AML-193 (cell line): ENCODE measurements at regions not wholly inside any gene's neighbourhood (a gene's known extent, or its start where the extent isn't known, plus 50 kb on each side); places are given as distances from the start of the nearest gene placed in this dataset.
"Not testable (repeated sequence)": the region's sequence is repeated elsewhere in the genome, so short reads cannot be mapped to it uniquely, and the experiment has no call there.

ENCODE experiments used
- DNase-seq, 2 experiments: peaks; one replicate each; lab custom pipeline; 2025; lab: John Stamatoyannopoulos, UW

DNA sequence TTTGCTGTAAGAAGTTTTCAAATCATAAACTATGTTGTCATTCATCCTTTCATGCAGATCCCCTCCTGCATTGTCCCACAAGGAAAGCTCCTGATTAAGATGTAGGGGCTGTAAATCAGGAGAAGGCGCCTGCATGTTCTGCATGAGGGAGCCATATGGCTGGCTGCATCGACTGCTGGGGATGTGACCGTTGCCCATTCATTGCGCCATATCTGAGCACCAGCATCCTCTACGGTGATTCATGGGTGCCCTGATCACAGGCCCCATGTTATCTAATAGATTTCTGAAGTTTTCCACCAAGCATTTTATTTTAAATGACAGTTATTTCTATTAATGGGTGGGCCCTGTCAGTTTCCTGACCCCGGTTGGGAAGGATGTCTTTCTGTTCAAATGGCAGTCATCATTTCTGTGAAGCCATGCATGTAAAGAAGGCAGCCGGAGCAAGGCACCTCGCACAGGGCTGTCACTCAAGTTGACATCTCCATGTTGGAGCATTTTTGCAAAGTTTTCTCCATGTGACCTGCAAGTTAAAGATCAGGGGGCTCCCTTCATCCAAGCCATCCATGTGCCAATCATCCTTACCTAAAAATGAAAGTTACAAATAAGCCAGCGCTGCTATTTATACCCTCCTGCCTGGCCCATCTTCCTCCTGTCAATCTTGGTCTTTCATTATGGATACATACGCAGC lies 128.8 kb downstream of the TEX36 start:
- DNase-seq: no peak

- DNase-seq: no peak
Measured at GRCh38 chr10:125553091-125553490, 129.9 kb downstream of the TEX36 start.

DNA sequence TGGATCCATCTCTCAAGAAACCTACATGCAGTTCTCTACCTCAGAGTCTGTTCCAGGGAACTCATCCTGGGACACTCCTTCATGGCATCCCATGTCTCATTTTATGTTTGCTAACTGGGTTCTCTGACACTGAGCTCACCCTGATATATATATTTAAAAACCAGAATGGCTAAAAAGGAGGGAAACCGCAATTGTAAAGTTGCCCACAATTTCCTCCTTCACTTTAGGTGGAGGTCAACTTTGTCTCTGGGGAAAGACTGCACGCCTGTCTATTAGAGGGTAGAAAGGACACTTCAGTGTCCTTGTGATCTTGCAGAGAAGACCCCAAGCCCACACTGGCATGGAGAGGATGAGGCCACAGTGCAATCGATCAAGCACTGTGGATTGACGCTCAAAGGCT lies 131.7 kb downstream of the TEX36 start:
- no peak for DNase-seq

- DNase-seq: no peak
Measured at GRCh38 chr10:125550362-125550761, 132.6 kb downstream of the TEX36 start.

DNA sequence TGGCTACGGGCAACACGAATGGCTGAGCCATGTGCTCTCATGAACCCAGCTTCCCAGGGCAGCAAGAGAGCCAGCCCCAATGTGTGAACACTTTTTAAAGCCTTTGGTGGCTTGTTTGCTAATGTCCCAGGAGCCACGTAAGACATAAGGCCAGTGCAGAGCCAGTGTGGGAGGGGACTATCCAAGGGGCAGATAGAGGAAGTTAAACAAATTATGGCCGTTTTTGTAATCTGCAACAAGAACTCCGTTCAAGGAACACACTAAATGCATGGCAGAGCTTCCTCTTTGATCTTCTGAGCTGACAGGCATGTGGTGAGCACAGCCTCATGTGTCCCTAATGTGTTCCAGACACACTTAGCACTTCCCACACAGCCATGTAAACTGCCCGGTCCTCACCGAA lies 133.3 kb downstream of the TEX36 start:
- no peak for DNase-seq

DNA sequence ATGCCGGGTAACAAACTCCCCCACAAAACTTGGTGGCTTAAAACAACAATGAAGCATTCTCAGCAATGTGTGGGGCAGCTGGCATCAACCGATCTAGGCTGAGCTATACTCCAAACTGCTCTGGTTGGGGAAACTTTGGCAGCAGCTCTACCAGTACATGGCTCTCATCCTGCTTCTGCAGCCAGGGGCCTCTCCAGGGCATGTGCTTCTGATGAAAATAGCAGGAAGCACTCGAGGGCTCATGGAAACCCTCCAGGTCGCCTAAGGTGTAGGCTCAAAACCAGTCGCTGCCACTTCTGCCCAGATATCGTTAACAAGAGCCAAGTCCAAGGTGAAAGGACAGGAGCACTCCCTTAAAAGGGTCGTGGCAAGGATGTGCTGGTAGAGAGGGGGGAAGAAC lies 134.1 kb downstream of the TEX36 start:
- no peak for DNase-seq

GRCh38 chr10:125548356-125548755 lies 134.6 kb downstream of the TEX36 start:
- DNase-seq: no peak

- DNase-seq: no peak
Measured at GRCh38 chr10:125547010-125547650, 135.8 kb downstream of the TEX36 start.

DNA sequence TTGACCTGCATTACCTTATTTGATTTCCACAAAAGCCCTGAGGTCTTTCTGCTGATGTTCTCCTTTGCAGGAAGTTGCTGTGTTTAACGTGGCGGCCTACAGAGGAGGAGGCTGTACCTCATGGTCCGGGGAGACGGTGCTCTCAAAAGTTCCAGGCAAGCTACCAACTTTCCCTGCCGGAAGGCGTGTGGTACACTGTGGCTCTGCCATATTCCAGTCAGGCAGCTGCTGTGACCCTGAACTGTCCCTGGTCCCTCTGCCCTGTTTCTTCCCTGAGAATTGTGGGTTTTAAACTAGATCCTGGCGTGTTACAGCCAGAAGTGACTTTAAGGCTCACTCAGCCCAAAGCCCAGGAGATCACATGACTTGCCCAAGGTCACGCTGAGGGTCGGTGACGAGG lies 139.2 kb downstream of the TEX36 start:
- DNase-seq: no peak

DNA sequence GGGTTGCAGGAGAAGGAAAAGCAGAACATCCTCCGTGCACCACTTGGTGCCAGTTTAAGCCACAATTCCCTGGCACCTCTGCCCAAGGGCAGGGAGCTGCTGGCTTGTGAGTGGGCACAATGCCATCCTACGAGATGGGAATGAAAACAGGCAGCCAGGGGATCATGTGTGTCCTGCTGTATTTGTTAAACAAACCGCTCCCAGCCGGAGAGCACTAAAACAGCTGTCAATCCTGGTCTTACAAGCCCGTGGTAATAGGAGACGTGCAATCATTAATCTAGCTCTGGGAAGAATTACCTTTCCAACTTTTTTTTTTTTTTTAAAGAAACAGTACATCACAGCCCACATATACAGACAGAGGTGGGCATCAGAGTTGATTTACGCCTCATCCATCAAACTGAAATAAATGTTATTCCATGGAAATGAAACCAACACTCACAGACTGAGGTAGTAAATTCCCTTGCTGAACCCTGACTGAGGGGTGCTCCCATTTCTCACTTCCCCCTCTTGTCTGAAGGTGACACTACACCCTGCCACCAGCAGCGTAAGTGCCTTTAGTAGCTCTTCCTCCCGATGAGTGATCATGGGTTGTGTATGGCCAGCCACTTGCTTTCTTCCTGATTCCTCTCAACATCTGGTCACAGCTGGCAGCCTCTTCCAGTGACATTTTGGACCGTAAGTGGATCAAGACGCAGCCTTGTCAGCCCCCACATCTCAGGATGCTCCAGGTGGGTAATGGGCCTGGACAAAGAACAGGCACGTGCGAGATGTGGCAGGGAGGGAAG lies 143.8 kb downstream of the TEX36 start:
- no peak for DNase-seq

DNA sequence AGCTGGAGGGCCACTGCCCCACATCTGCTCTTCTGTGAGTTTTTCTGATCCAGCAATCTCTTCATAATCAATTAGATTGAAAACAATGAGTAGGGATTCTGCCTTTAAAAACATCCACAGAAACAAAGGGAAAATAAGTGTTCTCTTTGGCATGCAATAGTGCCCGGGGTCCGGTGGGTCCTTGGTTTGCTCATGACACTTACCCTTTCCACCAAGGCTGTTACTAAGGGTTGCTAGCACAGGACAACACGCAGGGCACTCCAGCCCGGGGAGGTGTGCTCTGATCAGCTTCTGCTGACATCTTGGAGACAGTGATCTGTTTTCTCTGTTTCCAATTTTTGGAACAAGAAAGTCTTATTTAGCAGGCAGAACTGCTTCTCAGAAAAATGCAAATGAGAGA lies 146.7 kb downstream of the TEX36 start:
- DNase-seq: no peak

GRCh38 chr10:125535559-125535958 lies 147.4 kb downstream of the TEX36 start:
- no peak for DNase-seq

DNA sequence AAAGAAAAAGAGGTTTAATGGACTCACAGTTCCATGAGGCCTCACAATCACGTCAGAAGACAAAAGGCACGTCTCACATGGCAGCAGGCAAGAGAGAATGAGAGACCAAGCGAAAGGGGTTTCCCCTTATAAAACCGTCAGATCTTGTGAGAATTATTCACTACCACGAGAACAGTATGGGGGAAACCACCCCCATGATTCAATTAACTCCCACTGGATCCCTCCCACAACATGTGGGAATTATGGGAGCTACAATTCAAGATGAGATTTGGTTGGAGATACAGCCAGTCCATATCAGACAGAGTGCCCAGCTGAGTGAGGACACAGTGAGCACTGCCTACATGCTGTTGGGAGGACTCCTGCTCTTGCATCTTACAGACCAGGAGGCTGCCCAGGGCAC lies 148.4 kb downstream of the TEX36 start:
- no peak for DNase-seq

GRCh38 chr10:125533866-125534265 lies 149.1 kb downstream of the TEX36 start:
- DNase-seq: no peak

- DNase-seq: no peak
Measured at GRCh38 chr10:125531465-125531864, 151.5 kb downstream of the TEX36 start.

DNA sequence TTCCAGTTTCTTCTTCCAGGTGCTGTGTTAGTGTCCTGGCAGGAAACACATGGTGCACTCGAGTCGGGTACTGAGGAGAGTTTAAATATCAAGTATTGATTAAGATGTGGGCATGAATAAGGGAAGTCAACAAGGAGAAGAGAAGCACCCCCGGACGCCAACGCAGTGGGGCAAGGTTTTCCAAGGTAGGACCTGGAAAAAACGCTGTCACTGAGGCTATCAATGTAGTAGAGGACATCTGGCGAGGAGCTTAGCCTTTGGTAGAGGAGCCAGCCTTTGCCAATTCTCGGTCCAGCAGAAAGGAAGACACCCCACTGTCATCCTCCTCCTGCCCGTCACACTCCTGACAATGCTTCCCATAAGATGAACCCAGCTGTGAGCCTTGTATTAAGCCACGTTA lies 159.6 kb downstream of the TEX36 start:
- no peak for DNase-seq

GRCh38 chr10:125521721-125522680 lies 161.0 kb downstream of the TEX36 start:
- DNase-seq: peak in 1 of 2 experiments; percentile 13

- DNase-seq: no peak
Measured at GRCh38 chr10:125520968-125521367, 162.0 kb downstream of the TEX36 start.

GRCh38 chr10:125518397-125518796 lies 164.6 kb downstream of the TEX36 start:
- DNase-seq: not testable (repeated sequence)

DNA sequence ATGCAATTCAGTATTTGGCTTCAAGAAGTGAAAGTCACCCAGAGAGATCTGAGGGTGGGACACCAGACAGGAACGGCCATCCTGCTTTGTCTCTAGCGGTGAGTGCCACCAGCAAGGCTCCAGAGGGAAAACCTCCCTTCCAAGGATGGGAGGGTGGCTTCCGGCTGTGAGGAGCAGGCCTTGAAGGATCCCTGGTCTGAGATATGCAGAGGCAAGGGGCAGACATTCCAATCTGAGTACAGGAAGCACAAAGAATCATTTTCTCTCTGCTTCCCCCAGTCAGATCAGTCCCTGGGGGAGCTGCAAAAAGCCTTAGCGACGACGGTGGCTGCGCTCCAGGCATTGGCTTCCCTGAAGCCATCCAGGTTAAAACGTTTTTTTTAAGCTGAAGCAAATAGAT lies 167.4 kb downstream of the TEX36 start:
- DNase-seq: no peak

- no peak for DNase-seq
Measured at GRCh38 chr10:125514206-125515162, 168.5 kb downstream of the TEX36 start.
